H1 (cell line): ENCODE measurements at regions not wholly inside any gene's neighbourhood (a gene's known extent, or its start where the extent isn't known, plus 50 kb on each side); places are given as distances from the start of the nearest gene placed in this dataset.

Experiments used
- CHD1 ChIP-seq: IDR thresholded peaks from 2 replicates; pipeline ENCODE4 v1.6.1; 2012; ENCODE audit warnings: low read depth, low read length, improper control_type of control experiment
- POLR2A ChIP-seq, 2 experiments: IDR thresholded peaks; 1 replicate in 1 of 2; 2 replicates in 1 of 2; pipeline ENCODE4 v1.6.1; 2011; ENCODE audit warnings: low read depth in 2 of 2, low read length in 2 of 2, mild to moderate bottlenecking in 2 of 2; ENCODE audit errors: control extremely low read depth in 1 of 2
- RAD21 ChIP-seq, 2 experiments: IDR thresholded peaks in 1 of 2; conservative IDR thresholded peaks in 1 of 2; 2 replicates each; pipeline ENCODE4 v1.6.1; 2011; ENCODE audit warnings: low read depth in 2 of 2, low read length in 2 of 2, improper control_type of control experiment in 1 of 2, inconsistent platforms in 1 of 2, mild to moderate bottlenecking in 1 of 2, moderate library complexity in 1 of 2
- YY1 ChIP-seq: IDR thresholded peaks from 2 replicates; pipeline ENCODE4 v1.6.1; 2011; ENCODE audit warnings: low read depth, mild to moderate bottlenecking, low read length
- ZNF274 ChIP-seq: IDR thresholded peaks from 2 replicates; pipeline ENCODE4 v1.7.0; 2012; ENCODE audit warnings: low read length, borderline replicate concordance; ENCODE audit errors: extremely low read depth
- TF ChIP-seq, protein P1 (sequence below): IDR thresholded peaks from 2 replicates; pipeline ENCODE4 v1.6.1; 2012; ENCODE audit warnings: low read length, inconsistent platforms

DNA sequence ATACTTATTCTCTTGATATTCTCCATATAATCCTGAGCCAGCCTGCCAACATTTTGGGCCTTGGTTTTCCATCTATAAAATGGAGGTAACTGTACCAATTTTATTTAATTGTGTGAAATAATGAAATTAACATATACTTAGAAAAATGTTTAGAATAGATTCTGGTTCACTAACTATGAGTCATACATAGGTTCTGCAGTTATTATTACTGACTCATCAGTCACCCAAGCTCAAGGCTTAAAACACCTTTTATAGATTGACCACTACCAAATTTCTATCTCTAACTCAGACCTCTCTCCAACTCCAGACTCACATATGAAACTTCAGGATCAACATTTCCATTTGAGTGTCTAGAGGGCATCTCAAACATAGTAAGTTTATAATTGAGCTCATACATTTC, 1277.2 kb upstream of the GJE1 start:
- TF ChIP-seq RAD21 (IDR thresholded peaks at IDR 0.05 in 1 of 2, conservative IDR thresholded peaks at IDR 0.05 in 1 of 2; ENCODE audit: low read depth in 2 of 2, low read length in 2 of 2) (no peak), CHD1 (no peak), YY1 (no peak), ZNF274 (no peak), POLR2A (IDR thresholded peaks at IDR 0.05; ENCODE audit: control extremely low read depth in 1 of 2, low read depth in 2 of 2, low read length in 2 of 2) (no peak)
- TF ChIP-seq, protein P1, sequence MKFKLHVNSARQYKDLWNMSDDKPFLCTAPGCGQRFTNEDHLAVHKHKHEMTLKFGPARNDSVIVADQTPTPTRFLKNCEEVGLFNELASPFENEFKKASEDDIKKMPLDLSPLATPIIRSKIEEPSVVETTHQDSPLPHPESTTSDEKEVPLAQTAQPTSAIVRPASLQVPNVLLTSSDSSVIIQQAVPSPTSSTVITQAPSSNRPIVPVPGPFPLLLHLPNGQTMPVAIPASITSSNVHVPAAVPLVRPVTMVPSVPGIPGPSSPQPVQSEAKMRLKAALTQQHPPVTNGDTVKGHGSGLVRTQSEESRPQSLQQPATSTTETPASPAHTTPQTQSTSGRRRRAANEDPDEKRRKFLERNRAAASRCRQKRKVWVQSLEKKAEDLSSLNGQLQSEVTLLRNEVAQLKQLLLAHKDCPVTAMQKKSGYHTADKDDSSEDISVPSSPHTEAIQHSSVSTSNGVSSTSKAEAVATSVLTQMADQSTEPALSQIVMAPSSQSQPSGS: no peak
